ENCODE measurements at regions not wholly inside any gene's neighbourhood (a gene's known extent, or its start where the extent isn't known, plus 50 kb on each side); places are given as distances from the start of the nearest gene placed in this dataset.

DNA sequence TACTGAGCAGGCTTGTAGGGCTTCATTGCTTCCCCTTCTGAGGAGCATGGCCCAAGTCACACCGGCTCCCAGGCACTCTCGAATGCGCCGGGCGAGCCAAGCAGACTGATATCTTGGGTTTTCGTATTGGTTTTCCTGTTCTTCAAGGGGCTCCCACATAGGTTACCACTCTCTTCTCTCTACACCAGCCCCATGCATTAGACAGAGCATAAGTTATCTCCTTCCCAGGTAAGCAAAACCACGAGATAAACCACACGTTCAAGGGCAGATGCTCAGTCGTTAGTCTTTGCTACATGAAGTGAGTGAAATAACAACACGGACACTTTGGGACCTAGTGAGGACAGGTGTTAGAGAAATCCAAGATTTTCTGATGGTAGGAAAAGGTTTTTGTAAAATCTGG lies 211.2 kb downstream of the ABCC12 start:
- Histone ChIP-seq H3K36me3 (ENCODE audit: control insufficient read depth, insufficient read depth, low read length) (no peaks in the 10 kb centered on the region), H3K79me2 (no peaks in the 10 kb centered on the region), H3K27me3 (ENCODE audit: control insufficient read depth, insufficient read depth, low read length) (no peaks in the 10 kb centered on the region), H3K9me3 (ENCODE audit: control insufficient read depth, low read length) (no peaks in the 10 kb centered on the region), H3K4me2 (ENCODE audit: low read length) (no peak overlapping the region), H2AFZ (no peak overlapping the region), H3K4me3 (ENCODE audit: low read depth, low read length) (no peak overlapping the region), H3K9ac (no peak overlapping the region), H3K27ac (no peak overlapping the region), H3K4me1 (no peaks in the 10 kb centered on the region)
- TF ChIP-seq, protein P1, sequence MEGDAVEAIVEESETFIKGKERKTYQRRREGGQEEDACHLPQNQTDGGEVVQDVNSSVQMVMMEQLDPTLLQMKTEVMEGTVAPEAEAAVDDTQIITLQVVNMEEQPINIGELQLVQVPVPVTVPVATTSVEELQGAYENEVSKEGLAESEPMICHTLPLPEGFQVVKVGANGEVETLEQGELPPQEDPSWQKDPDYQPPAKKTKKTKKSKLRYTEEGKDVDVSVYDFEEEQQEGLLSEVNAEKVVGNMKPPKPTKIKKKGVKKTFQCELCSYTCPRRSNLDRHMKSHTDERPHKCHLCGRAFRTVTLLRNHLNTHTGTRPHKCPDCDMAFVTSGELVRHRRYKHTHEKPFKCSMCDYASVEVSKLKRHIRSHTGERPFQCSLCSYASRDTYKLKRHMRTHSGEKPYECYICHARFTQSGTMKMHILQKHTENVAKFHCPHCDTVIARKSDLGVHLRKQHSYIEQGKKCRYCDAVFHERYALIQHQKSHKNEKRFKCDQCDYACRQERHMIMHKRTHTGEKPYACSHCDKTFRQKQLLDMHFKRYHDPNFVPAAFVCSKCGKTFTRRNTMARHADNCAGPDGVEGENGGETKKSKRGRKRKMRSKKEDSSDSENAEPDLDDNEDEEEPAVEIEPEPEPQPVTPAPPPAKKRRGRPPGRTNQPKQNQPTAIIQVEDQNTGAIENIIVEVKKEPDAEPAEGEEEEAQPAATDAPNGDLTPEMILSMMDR (IDR thresholded peaks at IDR 0.05): no peak

DNA sequence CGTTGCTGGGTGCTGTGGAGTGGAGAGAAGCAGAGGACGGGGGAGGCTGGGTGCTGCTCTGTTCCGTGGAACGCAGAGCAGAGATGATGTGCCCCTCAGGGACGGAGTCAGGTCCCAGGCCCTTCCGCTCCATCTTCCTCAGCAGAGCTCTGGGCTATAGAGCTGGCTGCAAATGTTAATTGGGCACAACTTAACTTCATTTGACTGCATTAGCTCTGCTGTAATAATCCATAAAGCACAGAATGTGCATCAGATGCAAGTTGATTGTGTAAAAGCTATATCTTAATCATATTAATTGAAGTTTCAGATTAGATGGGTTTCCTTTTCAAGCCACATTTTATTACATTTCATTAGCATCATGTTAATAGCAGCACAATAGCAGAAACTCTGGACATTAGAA lies 212.6 kb downstream of the ABCC12 start:
- H3K9ac ChIP-seq: no peak overlapping the region
- H3K36me3 ChIP-seq (ENCODE audit: control insufficient read depth, insufficient read depth, low read length): no peaks in the 10 kb centered on the region
- H2AFZ ChIP-seq: no peak overlapping the region
- H3K4me1 ChIP-seq: no peaks in the 10 kb centered on the region
- no peaks in the 10 kb centered on the region for H3K9me3 ChIP-seq (ENCODE audit: control insufficient read depth, low read length)
- no peak overlapping the region for H3K4me2 ChIP-seq (ENCODE audit: low read length)
- no peaks in the 10 kb centered on the region for H3K27me3 ChIP-seq (ENCODE audit: control insufficient read depth, insufficient read depth, low read length)
- H3K27ac ChIP-seq: no peak overlapping the region
- H3K79me2 ChIP-seq: no peaks in the 10 kb centered on the region
- no peak overlapping the region for H3K4me3 ChIP-seq (ENCODE audit: low read depth, low read length)
- TF ChIP-seq, protein P1 (IDR thresholded peaks at IDR 0.05): no peak

DNA sequence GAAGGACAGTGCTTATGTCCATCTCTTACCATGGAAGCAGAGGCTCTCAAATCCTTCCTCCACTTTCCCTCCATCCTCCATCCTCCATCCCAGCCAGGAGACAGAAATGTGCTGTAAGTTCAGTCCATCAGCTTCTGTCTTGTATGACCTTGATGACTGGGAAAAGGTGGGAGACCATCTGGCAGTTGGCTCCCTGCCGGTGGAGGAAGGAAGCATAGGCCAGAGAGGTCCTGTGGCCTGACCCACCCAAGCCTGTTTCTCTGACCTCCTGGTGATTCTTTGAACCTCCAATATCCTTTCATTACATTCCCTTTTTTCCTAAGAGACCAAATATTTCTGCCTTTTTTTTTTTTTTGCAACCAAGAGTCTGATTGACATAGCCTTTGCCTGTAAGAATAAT lies 215.3 kb downstream of the ABCC12 start:
- no peak overlapping the region for H3K27ac ChIP-seq
- TF ChIP-seq, protein P1 (IDR thresholded peaks at IDR 0.05): no peak
- H3K79me2 ChIP-seq: no peaks in the 10 kb centered on the region
- H3K4me2 ChIP-seq (ENCODE audit: low read length): no peak overlapping the region
- H3K9me3 ChIP-seq (ENCODE audit: control insufficient read depth, low read length): no peaks in the 10 kb centered on the region
- no peak overlapping the region for H3K4me3 ChIP-seq (ENCODE audit: low read depth, low read length)
- H3K36me3 ChIP-seq (ENCODE audit: control insufficient read depth, insufficient read depth, low read length): no peaks in the 10 kb centered on the region
- no peak overlapping the region for H3K9ac ChIP-seq
- no peaks in the 10 kb centered on the region for H3K27me3 ChIP-seq (ENCODE audit: control insufficient read depth, insufficient read depth, low read length)
- H2AFZ ChIP-seq: no peak overlapping the region
- H3K4me1 ChIP-seq: no peaks in the 10 kb centered on the region

DNA sequence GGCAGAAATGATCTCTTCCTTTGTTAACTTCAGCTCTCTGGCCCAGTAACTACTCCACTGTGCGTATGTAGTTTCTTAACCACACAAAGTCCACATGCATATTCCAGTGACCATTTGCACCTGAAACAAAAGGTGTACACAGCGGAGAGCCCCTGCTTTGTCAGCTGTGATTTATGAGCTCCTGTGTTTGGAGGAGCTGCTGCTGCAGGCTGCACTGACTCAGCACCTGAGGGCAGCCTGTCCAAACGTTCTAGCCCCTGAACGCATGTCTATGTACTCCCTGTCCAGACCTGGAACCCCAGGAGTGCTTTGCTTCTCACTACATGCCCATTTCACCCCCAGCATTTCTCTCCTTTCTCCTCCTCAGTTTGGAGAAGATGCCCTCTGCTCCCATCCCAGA lies 216.1 kb downstream of the ABCC12 start:
- Histone ChIP-seq H3K4me3 (ENCODE audit: low read depth, low read length) (no peak overlapping the region), H3K9ac (no peak overlapping the region), H3K36me3 (ENCODE audit: control insufficient read depth, insufficient read depth, low read length) (no peaks in the 10 kb centered on the region), H2AFZ (no peak overlapping the region), H3K79me2 (no peaks in the 10 kb centered on the region), H3K4me1 (no peaks in the 10 kb centered on the region), H3K27ac (no peak overlapping the region), H3K9me3 (ENCODE audit: control insufficient read depth, low read length) (no peaks in the 10 kb centered on the region), H3K4me2 (ENCODE audit: low read length) (no peak overlapping the region), H3K27me3 (ENCODE audit: control insufficient read depth, insufficient read depth, low read length) (no peaks in the 10 kb centered on the region)
- TF ChIP-seq, protein P1 (IDR thresholded peaks at IDR 0.05): no peak

DNA sequence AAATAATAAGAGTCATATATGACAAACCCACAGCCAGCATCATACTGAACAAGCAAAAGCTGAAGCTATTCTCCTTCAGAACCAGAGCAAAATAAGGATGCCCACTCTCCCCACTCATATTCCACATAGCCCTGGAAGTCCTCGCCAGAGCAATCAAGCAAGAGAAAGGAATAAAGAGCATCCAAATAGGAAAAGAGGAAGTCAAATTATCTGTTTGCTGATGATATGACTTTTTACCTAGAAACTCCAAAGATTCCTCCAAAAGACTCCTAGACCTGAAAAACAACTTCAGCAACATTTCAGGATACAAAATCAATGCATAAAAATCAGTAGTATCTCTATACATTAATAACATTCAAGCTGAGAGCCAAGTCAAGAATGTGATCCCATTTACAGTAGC lies 217.5 kb downstream of the ABCC12 start:
- TF ChIP-seq, protein P1 (IDR thresholded peaks at IDR 0.05): no peak
- H3K79me2 ChIP-seq: no peaks in the 10 kb centered on the region
- H3K9ac ChIP-seq: no peak overlapping the region
- H3K4me2 ChIP-seq (ENCODE audit: low read length): no peak overlapping the region
- no peak overlapping the region for H3K4me3 ChIP-seq (ENCODE audit: low read depth, low read length)
- no peaks in the 10 kb centered on the region for H3K27me3 ChIP-seq (ENCODE audit: control insufficient read depth, insufficient read depth, low read length)
- no peak overlapping the region for H2AFZ ChIP-seq
- H3K9me3 ChIP-seq (ENCODE audit: control insufficient read depth, low read length): no peaks in the 10 kb centered on the region
- H3K36me3 ChIP-seq (ENCODE audit: control insufficient read depth, insufficient read depth, low read length): no peaks in the 10 kb centered on the region
- no peak overlapping the region for H3K27ac ChIP-seq
- H3K4me1 ChIP-seq: no peaks in the 10 kb centered on the region

Data from parathyroid adenoma (tissue), 2 donors.